HuH-7.5 (cell line): ENCODE measurements at regions not wholly inside any gene's neighbourhood (a gene's known extent, or its start where the extent isn't known, plus 50 kb on each side); places are given as distances from the start of the nearest gene placed in this dataset.
"Not testable (repeated sequence)": the region's sequence is repeated elsewhere in the genome, so short reads cannot be mapped to it uniquely, and the experiment has no call there.

Experiments used
- DNase-seq: peaks from one replicate; pipeline ENCODE4 v3.0.0; 2011; ENCODE audit warnings: low spot score

DNA sequence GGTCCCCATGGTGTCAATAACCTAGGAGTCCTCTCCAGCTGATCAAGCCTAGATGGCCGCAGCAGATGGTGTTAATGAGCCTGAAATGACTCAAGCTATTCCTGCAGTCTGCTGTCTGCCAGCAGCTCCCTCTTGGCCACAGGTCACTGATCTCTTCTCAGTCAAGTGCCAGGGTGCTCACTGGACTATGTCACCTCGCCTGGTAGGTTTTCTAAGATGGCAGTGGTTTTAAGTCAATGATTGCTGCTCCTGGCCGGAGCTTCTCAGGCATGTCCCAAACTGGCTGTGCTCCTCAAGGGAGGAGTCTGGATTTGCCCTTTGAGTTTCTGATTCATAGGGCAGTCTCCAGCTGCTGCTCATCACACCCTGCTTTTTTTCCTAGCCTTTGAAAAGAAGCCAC is 58.6 kb upstream of the SHISA6 start:
- no peak for DNase-seq

DNA sequence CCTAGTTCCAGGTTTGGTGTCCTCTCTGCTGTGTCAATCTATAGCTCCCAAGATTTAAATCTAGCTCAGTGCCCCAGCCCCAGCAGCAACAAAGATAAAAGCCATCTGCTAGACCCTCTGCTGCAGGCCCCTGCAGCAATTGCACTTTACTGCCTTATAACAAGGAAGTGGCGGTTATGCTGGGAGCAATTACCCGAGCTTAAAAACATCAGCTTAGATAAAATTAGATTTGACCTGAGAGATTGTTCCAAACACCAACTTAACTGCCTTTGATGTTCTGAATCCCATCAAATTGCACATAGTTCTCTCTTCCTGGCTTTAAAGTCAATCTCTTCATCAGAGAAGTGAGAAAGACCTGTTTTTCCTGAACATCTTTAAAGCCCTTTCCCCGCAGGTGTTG is 62.4 kb upstream of the SHISA6 start:
- no peak for DNase-seq

DNA sequence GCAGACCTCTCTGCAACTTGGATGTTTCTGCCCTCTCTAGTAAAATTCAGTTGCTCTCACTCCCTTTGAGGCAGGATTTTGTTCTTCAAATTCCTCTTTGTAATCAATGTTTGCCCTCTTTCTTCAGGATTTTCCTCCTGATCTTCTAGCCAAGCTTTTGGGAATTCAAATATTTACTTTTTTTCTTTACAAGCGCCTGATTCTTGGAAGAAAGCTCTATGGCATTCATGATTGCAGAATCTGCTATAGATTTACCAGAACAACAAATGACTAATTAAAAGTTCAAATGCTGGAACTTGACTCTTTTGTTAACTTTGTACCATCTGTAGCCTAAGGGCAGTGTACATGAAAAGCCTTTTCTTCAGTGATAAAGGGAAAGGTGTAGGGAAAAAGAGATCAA is 63.7 kb upstream of the SHISA6 start:
- no peak for DNase-seq

DNA sequence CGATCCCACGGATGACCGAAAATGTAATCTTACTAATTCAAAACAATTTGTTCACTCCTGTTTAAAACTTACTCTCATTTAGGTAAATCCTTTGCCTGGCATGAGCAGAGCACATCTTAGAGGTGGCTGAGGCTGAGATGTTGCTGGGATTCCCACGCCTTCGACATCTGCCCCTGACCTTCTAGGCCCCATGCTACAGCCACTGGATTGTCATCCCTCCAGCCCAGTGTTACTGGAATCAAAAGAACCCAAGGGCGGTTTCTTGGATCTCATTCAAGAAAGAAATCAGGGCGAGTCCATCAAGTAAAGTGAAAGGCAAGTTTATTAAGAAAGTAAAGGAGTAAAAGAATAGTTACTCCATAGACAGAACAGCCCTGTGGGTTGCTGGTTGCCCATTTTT is 64.5 kb upstream of the SHISA6 start:
- DNase-seq: no peak

DNA sequence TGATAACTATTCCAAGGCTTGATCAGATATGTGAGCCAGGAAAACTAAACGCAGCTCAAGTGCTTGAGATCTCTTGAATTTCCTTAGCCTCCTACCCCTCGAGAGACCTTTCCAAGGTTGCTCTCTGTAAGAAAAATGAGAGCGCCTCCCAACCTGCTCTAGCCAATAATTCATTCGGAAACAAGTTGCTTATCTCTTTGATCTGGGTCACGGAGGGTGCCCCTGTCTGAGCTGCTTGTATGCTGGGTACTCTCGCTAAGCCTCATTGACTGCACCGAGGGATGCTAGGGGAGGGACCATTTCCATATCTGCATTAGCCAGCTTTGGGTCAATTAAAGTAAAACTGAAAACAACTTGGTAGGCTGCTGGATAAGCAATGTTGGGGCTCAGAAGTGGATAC is 70.1 kb upstream of the SHISA6 start:
- no peak for DNase-seq

DNA sequence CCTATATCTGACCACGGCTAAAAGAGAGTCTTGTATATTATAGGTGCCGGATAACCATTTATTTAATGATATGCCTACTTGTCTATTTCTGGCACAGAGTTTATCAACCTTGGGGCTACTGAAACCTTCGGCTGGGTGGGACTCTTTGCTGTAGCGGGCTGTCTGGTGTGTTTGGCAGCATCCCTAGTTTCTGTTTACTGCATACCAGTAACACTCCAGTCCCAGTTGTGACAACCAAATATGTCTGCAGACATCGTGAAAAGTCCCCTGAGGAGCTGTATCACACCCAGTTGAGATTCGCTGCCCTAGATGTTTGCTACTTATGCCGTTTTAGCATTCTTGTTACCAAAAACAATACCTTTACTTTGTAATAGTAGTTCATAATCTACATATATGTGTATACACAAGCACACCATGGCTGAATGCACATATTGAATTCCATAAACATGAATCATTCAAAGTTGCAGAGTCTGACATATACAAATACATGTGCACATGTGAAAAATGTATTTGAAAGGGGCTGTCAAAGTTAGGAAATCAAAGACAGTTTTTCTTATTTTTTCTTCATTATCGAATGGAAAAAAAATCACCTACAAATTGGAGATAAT is 89.1 kb upstream of the SHISA6 start:
- DNase-seq: no peak

DNA sequence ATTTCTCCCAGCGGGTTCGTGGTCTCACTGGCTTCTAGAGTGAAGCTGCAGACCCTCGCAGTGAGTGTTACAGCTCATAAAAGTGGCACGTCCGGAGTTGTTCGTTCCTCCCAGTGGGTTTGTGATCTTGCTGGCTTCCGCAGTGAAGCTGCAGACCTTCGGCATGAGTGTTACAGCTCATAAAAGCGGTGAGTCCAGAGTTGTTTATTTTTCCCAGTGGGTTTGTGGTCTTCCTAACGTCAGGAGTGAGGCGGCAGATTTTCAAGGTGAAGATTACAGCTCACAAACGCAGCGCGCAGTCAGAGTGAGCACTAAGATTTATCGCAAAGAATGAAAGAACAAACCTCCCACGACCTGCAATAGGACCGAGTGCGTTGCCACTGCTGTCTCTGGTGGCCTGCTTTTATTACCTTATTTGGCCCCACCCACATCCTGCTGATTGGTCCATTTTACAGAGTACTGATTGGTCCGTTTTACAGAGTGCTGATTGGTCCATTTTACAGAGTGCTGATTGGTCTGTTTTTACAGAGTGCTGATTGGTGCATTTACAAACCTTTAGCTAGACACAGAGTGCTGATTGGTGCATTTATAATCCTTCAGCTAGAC is 90.0 kb upstream of the SHISA6 start:
- DNase-seq: not testable (repeated sequence)

DNA sequence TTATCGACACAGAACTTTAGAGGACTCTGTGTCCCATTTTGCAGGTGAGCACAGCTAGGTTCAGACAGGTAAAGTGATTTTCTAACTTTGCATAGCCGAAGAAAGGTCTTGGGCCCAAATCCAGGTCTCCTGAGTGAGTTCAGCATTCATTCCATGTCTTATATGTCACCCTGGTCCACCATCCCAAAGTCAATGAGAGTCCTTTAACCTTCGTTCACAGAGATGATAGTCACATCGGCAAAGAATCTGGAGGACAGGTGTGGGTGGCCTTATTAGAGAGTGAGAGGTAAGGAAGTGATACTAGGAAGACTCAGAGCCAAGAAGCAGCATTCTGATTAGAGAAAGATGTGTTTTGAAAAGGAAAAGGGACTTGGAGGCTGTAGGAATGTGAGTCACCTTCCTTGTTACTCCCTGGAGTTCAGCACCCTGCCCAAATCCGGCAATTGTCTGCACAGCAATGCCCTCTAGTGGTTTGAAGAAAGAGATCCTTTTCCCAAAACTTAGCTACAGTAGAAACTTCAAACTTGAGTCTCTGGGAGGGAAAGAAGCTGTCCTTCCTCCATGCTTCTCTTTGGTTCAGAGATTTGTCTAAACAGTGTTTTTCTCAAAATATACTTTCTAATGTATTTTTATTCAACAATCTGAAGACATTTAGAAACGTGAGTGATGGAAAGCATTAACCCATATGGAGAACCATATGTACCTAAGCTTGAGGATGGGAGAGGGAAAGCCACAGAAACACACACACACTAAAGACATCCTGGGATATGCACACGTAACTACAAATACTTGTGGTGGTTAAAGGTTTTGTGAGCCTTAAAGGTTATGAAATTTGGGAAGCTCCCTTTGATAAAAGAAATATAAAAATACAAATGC is 96.4 kb upstream of the SHISA6 start:
- peak; percentile 12 for DNase-seq

DNA sequence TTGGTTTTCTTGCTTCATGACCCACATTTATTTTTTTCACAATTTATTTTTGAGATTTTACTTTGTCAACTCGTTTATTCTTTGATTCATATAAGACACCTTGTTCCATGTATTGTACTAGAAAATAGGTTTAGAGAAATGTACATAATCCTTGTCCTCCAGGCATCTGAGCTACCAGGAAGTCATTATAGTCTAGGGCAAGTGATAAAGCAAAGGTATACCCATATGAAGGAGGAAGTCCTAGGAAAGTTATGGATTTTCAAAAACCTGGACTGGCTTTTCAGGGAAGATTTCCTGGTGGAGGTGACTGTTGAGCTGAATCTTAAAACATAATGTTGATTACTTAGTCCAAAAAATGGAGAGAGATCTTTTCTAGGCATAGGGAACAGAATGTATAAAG is 98.8 kb upstream of the SHISA6 start:
- DNase-seq: no peak

DNA sequence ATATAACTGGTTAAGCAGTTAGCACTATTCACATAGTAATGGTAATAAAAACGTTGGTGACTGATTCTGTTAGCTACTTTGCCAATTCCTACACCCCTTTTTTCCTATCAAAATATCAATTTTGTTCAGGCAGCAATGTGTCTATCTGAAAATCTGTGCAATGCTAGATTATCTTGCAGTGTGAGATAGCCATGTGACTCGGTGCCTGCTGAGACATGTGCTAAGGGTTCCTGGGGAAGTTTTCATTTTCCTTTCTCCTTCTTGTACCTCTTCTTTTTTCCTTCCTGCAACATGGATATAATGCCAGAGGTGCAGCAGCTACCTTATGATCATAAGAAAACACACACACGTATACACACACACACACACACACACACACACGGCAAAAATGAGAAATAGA is 100.5 kb upstream of the SHISA6 start:
- no peak for DNase-seq

DNA sequence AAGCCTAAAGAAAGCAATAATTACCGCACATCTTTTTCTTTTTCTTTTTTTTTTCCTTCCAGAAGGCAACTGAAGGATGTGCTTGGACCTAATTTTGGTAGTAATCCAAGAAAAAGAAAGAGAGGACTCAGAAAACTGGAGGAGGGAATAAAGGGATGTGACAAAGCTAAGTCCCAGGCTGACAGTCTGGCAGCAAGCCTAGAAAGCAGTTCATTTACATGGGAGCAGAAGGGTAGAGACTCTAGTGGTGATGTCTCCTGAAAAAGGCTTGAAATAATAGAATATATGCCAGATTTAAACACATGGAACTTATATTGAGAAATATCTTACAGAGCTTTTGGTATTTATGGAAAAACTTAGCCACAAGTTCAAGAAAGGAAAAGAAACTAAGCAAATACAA is 101.0 kb upstream of the SHISA6 start:
- DNase-seq: no peak

DNA sequence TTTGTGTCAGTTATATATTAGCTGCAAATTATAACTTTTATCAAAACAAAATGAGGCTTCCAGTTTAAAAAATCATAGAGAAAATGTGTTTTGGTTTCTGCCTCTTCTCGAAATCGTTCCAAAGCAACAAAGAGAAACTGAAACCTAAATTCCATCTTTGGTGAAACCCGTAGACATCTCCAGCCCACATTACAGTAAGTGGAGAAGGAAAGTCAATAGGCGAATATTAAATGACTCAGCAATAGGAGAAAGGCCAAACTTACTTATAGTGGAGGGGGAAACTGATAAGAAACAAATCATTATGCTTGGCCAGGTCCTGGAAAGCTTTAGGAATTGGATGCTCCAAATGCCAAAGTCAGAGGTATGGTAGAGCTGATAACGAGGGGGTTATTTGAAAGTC is 103.0 kb upstream of the SHISA6 start:
- no peak for DNase-seq

DNA sequence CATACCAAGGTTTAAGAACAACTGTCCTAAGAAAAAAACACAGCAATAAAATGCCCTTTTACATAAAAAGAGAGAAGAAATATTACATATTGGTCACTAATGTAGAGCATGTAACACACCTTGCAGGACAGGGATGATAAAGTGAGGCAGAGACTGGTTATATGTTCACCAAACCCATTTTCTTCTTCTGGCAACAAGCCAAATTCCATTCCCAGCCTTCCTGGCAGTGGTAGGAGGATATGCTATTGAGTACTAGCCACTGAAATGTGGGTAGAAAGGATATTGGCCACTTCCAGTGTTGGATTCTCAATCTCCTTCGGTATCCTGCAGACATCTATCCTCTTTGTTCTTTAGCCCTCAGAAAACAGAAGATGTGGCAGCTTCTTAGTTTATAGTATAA is 105.2 kb upstream of the SHISA6 start:
- DNase-seq: no peak

DNA sequence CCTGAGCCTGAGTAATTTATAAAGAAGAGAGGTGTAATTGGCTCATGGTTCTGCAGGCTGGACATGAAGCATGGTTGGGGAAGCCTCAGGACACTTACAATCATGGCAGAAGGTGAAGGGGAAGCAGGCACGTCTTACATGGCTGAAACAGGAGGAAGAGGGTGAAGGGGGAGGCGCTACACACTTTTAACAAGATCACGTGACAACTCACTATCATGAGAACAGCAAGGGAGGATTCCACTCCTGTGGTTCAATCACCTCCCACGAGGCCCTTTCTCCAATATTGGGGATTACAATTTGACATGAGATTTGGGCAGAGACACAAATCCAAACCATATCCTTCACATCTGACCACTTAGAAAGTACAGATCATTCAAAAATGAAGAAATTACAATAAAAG is 110.6 kb upstream of the SHISA6 start:
- no peak for DNase-seq

DNA sequence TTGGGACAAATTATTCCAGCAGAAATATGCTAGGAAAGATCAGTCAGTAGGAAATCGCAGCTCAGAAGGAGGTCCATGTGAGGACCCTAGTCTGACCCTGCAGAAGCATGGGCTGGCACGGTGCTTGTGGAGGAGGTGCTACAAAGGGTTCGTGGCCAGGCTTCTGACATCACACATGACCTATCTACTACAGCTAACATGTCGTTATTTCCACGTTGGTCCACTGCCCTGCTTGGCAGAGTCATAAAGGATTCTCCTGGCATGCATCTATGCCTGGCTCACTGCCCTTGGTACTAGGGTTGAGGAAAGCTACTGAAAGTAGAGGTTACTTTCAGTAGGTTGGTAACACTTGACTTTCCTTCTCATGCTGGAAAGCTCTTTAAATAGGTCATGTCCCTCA is 118.1 kb upstream of the SHISA6 start:
- DNase-seq: no peak

DNA sequence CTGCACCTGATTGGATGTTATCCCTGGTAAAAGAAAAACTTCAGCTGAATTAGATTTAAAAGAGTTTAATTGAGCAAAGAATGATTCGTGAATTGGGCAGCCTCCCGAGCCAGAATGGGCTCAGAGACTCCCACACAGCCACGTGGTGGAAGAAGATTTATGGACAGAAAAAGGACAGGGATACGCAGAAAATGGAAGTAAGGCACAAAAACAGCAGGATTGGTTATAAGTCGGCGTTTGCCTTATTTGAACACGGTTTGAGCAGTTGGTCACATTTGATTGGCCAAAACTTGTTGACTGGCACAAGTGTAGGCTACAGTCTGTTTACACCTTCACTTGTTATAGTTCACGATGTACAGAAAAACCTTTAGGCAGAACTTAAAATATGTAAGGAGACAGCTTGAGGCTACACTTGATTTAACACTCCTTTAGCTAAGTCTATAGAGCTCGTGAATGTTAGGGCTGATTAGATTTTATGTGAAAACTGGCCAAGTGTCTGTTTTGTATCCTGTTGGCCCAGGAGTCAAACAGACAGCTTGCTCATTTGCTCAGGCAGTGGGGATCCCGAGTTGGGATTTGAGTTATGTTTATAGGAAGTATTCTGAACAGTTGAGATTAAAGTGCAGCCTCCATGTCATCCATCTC is 119.5 kb upstream of the SHISA6 start:
- no peak for DNase-seq

DNA sequence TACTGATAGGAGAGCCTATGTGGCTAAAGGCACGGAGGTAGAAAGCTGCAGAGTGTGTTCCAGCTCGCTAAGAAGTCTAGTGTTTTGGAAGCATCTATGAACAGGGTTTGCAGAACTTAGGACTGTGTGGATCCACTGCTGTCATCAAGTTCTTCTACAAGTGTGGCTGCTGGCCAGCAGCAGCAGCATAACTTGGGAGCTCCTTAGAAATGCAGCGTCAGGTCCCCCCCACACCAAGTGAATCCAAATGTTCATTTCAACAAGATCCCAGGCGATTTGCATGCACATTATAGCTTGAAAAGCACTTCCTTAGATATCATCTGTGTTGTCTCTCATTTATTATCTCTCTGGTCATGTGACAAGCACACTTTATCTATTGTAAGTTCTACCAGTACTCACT is 131.9 kb upstream of the SHISA6 start:
- DNase-seq: no peak

DNA sequence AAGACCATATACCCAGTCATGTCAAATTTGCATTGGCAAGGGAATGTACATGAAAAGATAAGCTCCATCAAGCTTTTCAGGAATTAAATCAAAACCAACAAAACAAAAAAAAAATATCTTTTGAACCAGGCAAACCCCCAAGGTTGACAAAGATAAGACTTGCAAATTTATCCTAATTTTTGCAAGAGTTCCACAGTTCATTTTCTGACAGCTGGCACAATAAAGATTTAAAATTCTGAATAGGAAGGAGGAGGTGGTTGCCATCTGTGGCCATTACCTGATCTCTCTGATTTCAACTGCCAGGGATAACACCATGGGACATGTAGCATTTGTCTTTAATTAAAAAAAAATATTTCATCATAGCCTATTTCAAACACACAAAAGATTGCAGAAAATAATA is 135.9 kb upstream of the SHISA6 start:
- DNase-seq: no peak

DNA sequence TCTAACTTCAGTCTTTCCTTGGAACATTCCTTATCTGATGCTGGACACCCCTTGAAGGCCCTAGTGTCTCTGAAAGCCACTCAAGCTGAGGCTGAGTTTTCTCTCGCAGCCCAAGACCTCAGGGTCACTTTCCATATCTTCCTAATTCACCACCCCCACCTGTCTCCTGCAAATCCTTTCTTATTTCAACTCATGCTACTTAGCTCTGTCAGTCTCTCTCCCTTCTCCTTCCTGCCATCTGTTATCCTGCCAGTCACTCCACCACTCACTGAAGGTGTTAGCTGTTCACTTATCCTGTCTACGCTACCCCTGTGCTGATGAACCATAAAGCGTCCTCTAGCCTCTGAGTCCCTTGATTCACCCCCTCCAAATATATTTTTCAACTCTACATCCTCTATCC is 143.9 kb upstream of the SHISA6 start:
- DNase-seq: no peak

DNA sequence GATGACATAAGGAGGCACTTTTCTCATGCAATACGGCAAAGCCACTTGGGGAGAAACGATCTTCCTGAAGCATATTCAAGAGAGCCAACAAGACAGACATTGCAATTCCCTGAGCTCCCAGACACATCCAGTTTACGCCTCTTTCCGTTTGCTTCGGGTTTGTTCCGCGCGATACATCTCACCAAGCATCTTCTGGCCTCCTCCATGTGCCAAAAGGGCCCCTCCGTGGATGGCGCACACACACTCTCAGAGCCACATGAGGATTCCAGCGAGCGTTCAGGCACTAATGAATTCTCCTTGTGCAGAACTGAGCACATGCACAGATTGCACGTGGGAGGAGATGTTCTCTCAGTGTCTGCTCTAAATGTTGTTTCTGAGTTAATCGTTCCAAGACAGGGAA is 146.7 kb upstream of the SHISA6 start:
- no peak for DNase-seq

DNA sequence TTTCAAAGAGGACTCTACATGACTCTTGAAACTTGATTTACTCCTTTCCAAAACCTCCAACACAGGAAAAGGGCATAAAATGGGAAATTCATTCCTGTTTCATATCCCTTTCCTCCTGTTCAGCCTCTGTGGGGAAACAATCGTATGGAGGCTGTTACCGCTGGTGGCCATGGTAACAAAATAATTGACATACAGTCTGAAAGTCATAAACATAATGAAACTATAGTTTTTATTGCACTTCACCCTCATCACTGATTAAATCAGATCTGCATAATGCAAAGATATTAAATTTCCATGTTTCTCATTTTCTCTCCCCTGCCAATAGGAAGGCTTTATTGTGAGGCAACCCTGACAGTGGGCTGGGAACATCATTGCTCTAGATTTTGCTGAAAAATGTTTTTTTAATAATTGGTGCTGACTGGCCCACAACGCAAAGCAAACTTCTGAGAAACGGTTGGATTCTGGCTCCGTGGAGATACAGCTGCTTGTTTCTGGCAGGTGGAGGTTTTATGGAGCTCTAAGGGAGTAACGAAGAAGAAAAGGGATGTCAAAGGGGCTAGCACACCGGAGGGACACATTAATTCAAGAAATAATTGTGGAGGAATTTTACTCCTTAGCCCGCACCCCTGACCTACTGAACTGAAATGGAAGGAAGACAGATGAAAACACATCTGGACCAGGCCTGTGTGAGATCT is 154.2 kb upstream of the SHISA6 start:
- DNase-seq: no peak

DNA sequence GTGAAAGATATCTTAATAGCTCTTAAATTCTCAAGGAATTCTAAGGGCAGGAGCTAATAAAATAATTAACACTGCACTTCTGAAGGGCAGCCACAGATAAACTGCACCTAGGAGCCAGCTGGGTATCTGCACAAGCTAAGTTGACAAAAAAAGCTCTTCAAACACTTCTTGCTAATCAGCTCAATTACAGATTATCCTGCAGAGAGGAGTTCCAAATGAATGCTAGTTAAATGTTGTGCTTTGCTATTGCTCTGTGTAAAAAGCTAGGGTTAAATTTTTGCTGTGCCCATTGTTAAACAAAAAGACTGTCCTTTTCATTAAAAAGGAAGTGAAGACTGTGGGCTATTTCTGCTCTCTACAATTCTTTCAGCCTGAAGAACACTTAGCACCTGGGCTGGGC is 158.5 kb upstream of the SHISA6 start:
- DNase-seq: no peak
